SK-N-MC (cell line): ENCODE measurements at regions not wholly inside any gene's neighbourhood (a gene's known extent, or its start where the extent isn't known, plus 50 kb on each side); places are given as distances from the start of the nearest gene placed in this dataset.
"Not testable (repeated sequence)": the region's sequence is repeated elsewhere in the genome, so short reads cannot be mapped to it uniquely, and the experiment has no call there.

Source experiments
- DNase-seq: peaks from one replicate; pipeline ENCODE4 v3.0.0-alpha.2; 2011; ENCODE audit warnings: low read depth, low spot score
- H3K27ac ChIP-seq: fragments of 200-600 bp; sonication (generic); 2 replicates; pipeline ENCODE4 v1.5.1; 2016; ENCODE audit warnings: mixed run types
- H3K36me3 ChIP-seq: fragments of 200-600 bp; sonication (generic); 2 replicates; pipeline ENCODE4 v1.6.1; 2017; ENCODE audit warnings: antibody characterized with exemption, low read length, mixed read lengths; ENCODE audit not compliant: insufficient read depth
- H3K4me3 ChIP-seq: fragments of 200-600 bp; sonication (generic); 2 replicates; pipeline ENCODE4 v1.5.1; 2016
- H3K9ac ChIP-seq: fragments of 200-600 bp; sonication (generic); 2 replicates; pipeline ENCODE4 v1.8.0; 2017; ENCODE audit warnings: mixed run types, mixed read lengths; ENCODE audit not compliant: insufficient read length
- H3K9me3 ChIP-seq: fragments of 200-600 bp; sonication (generic); 2 replicates; pipeline ENCODE4 v1.6.1; 2017; ENCODE audit warnings: low read depth, mild to moderate bottlenecking, antibody characterized with exemption, low read length, moderate library complexity, mixed read lengths
- EZH2 ChIP-seq: fragments of 200-600 bp; sonication (generic); IDR thresholded peaks from one replicate; pipeline ENCODE4 v1.6.1; 2017; ENCODE audit warnings: antibody characterized with exemption
- FOXP2 ChIP-seq: optimal IDR thresholded peaks from 2 replicates; pipeline ENCODE3; 2011; ENCODE audit warnings: mild to moderate bottlenecking, moderate library complexity; ENCODE audit not compliant: insufficient read depth; ENCODE audit errors: extremely low read length, control extremely low read depth
- POLR2AphosphoS5 ChIP-seq: IDR thresholded peaks from 2 replicates; pipeline ENCODE4 v1.6.1; 2012; ENCODE audit warnings: mild to moderate bottlenecking, low read depth, low read length, borderline replicate concordance

DNA sequence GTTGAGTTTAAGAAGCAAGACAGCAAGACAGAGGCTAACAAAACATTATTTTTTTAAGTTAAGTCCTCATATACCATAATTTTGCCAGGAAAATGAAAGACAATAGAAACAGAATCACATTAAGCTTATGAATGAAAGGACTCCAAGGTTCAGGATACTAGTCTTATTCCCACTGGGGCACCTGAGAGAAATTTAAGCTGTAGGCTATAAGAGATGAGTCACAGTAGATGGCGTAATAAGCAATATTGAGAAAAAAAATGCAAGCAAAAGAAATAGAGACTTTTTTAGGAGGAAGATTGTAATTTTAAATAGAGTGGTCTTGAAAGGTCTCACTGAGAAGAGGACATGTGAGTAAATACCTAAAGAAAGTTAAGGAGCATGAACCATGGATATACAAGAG, 57.1 kb upstream of the KIF2B start:
- Histone ChIP-seq H3K36me3 (no peaks in the 10 kb centered on the region), H3K9ac (no peak overlapping the region), H3K9me3 (no peaks in the 10 kb centered on the region), H3K4me3 (no peak overlapping the region), H3K27ac (no peak overlapping the region)
- no peak for TF ChIP-seq FOXP2
- no peak for TF ChIP-seq POLR2AphosphoS5
- TF ChIP-seq EZH2: no peak
- no peak for DNase-seq

DNA sequence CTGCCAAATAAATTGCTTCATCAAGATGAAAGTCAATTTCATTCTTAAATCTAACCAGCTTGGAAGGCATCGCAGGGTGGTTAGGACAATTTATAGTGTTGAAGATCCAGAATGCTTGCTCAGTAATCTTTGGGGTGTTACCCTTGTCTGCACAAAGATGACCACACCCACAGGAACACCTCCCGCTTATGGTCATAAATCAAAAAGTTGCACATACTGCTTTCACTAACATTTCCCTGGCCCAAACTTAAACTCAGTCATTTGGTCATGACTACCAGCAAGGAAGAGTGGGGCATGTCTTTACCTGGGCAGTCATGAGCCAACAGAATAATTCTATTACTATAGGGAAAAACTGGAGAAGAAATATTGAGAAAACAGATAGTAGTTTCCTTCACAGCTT, 57.6 kb upstream of the KIF2B start:
- no peak for TF ChIP-seq POLR2AphosphoS5
- TF ChIP-seq FOXP2: no peak
- no peak for TF ChIP-seq EZH2
- Histone ChIP-seq H3K4me3 (no peak overlapping the region), H3K27ac (no peak overlapping the region), H3K9me3 (no peaks in the 10 kb centered on the region), H3K9ac (no peak overlapping the region), H3K36me3 (no peaks in the 10 kb centered on the region)
- DNase-seq: no peak

DNA sequence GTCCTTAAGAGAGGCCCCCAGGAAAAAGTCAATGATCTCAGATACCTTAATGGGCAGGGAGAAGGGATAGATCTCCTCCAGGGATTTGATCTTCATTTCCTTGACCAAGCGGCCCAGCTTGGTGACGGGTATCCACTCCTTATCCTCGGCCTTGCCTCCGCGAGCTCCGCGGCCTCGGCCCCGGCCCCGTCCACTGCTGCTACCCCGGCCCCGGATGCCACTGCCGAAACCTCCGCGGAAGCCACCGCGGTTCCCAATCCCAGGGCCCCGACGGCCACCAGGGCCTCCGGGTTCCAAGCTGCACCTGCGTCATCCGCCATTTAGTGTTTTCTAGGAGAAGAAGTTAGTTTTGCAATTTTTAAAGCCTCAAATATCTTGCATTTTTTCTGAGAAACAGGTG, 65.2 kb upstream of the KIF2B start:
- Histone ChIP-seq H3K9me3 (no peaks in the 10 kb centered on the region), H3K27ac (no peak overlapping the region), H3K9ac (no peak overlapping the region), H3K4me3 (no peak overlapping the region), H3K36me3 (no peaks in the 10 kb centered on the region)
- DNase-seq: no peak
- TF ChIP-seq FOXP2: no peak
- no peak for TF ChIP-seq POLR2AphosphoS5
- no peak for TF ChIP-seq EZH2

DNA sequence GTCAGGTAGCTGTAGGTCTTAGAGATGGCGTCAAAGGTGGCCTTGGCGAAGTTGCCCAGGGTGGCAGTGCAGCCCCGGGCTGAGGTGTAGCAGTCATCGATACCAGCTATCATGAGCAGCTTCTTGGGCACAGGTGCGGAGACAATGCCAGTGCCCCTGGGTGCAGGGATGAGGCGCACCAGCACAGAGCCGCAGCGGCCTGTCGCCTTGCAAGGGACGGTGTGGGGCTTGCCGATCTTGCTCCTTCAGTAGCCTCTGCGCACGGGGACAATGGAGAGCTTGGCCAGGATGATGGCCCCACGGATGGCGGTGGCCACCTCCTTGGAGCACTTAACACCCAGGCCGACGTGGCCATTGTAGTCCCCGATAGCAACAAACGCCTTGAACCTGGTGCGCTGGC, 65.6 kb upstream of the KIF2B start:
- H3K27ac ChIP-seq, H3K36me3 ChIP-seq, DNase-seq, H3K9ac ChIP-seq, H3K4me3 ChIP-seq, H3K9me3 ChIP-seq: not testable (repeated sequence)

DNA sequence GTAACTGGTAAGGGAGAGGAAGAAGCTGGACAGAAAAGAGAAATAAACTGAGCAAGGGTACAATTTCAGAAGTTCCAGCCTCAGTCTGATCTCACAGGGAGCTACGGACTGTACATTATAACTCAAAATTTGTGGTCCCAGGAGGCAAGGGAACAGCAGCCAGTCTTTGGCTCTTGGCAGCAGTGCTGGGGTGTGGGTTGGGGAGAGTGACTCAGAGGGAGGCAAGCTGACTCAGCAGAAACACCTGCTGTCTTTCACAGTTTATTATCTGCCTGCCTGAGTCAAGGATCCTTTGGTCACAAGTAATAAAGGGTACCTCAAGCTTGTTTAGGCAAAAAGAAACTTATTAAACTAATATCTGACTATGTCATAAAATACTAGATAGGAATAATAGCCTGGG, 73.5 kb upstream of the KIF2B start:
- DNase-seq: no peak
- TF ChIP-seq FOXP2 (no peak), POLR2AphosphoS5 (no peak), EZH2 (no peak)
- H3K27ac ChIP-seq: no peak overlapping the region

DNA sequence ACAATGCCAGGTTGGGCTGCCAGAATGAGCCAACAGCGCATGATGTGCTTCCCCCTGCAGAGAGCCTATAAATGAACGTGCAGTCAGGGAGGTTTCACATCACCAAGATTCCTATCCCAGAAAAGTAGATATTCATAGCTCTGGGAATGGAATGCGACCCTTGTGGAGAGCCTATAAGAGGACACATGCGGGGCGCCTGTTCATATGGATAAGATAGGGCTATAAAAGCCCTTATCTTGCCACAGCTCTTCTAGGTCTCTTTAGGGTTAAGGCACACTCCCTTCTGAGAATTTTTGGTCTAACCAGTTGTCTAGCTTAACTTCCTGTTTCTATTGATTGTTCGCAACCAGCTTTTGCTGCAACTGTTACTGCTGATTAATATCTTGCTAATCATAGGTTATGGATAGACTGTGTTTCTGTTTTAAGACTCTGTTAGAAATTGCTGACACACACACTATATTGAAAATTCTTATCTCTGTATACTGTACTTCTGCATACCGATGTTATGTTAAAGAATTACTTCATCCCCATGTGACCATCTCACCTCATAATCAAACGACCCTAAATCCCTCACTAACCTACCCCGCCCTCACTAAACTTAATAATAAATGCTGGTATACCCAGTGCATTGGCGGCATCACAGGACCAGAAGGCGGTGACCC, 74.4 kb upstream of the KIF2B start:
- DNase-seq, H3K4me3 ChIP-seq, H3K9me3 ChIP-seq, H3K36me3 ChIP-seq, H3K9ac ChIP-seq, H3K27ac ChIP-seq: not testable (repeated sequence)

More for the DNA sequence above, 73.5 kb upstream of the KIF2B start:
- Histone ChIP-seq H3K9me3 (no peaks in the 10 kb centered on the region), H3K4me3 (no peak overlapping the region), H3K9ac (no peak overlapping the region), H3K36me3 (no peaks in the 10 kb centered on the region)

DNA sequence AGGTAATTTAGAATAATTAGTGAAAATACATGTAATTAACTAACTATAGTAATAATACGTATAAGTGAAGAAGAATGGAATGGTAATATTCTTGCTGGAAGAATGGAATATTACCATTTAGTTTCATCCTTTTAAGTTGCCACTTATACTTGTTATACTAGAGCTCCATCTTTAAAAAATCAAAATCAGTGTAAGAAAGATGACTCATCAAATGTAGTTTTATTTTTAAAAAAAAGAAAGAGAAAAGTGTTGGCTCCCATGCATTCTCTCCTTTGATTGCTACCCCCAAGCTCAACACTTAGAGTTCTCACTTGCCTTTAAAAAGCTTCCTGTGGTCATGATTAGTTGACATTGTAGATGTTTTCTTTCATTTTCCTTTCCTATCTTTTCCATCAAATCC, 82.4 kb upstream of the KIF2B start:
- no peak for DNase-seq
- no peaks in the 10 kb centered on the region for H3K9me3 ChIP-seq
- TF ChIP-seq FOXP2 (no peak), EZH2 (no peak), POLR2AphosphoS5 (no peak)
- no peak overlapping the region for H3K27ac ChIP-seq
- H3K9ac ChIP-seq: no peak overlapping the region
- no peaks in the 10 kb centered on the region for H3K36me3 ChIP-seq
- H3K4me3 ChIP-seq: no peak overlapping the region

DNA sequence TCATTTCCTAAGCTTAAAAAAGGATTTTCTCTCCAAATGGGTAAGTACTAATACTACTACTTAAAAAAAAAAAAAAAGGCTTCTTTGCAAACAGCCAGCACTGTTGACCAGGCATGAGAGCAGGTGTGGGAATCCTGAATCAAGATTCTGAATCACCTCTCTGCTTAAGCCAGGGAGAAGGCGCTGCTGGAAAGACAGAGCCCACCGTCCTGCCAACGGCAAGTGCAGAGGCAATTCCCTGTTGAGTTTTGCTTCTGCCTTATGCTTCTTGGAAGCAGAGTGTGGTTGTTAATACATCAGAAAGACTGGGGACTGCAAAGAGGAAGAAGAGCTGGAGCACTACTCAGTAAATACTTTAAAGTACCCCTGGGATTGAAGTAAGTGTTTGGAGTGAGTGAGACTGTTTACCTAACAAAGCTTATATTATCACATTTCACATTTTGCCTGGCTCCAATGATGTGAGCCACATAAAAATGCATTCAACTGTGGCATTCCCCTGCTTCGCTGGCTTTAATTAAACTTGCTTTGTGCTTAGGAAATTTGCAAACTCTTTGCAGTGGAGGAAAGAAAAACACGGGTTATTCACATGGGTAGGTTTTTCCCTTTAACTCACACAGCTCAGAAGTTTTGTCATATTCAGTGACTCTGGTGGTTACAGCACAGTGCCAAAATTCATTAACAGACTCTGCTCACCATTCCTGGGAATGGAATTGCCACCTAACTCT, 86.0 kb upstream of the KIF2B start:
- Histone ChIP-seq H3K4me3 (no peak overlapping the region), H3K27ac (no peak overlapping the region), H3K36me3 (no peaks in the 10 kb centered on the region), H3K9me3 (no peaks in the 10 kb centered on the region), H3K9ac (no peak overlapping the region)
- no peak for TF ChIP-seq EZH2
- no peak for TF ChIP-seq POLR2AphosphoS5
- TF ChIP-seq FOXP2: no peak
- DNase-seq: no peak

DNA sequence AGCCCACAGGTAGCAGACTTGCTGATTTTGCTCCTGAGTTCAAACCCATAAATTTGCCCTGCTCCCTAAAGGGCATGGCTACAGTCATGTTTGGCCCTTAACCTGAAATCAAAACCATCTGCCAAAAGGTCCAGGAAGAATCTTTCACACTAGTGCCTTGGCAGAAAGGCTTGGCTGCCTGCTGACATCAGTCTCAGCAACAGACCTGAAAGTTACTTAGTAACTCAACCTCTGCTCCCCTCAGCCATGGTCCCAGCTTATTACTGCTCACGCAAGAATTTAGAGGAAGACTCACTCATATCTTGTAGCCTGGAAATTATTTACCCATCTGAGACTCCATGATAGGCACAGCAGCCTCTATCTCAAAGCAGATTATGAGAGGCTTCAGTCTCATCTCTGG, 98.0 kb upstream of the KIF2B start:
- Histone ChIP-seq H3K4me3 (no peak overlapping the region), H3K36me3 (no peaks in the 10 kb centered on the region), H3K9ac (no peak overlapping the region), H3K27ac (no peak overlapping the region), H3K9me3 (no peaks in the 10 kb centered on the region)
- no peak for DNase-seq
- TF ChIP-seq POLR2AphosphoS5 (no peak), EZH2 (no peak), FOXP2 (no peak)
